GM23338 (cell line): ENCODE measurements at regions not wholly inside any gene's neighbourhood (a gene's known extent, or its start where the extent isn't known, plus 50 kb on each side); places are given as distances from the start of the nearest gene placed in this dataset.

ENCODE experiments used
- ATAC-seq: fragments of 200-7000 bp; cut with Tn5 transposase; 3 replicates; pipeline ENCODE4 v1.9.1; 2020
- DNase-seq: peaks from one replicate; pipeline ENCODE4 v3.0.0-alpha.2; 2015; ENCODE audit warnings: low spot score
- H2AFZ ChIP-seq: fragments of 200-600 bp; sonication (generic); 2 replicates; pipeline ENCODE4 v1.8.0; 2016; ENCODE audit warnings: antibody characterized with exemption, mild to moderate bottlenecking, moderate library complexity
- H3F3A ChIP-seq: fragments of 200-600 bp; sonication (generic); replicated peaks from 2 replicates; pipeline ENCODE4 v1.8.0; 2017; ENCODE audit warnings: antibody characterized with exemption, mixed run types, low read depth
- H3K27ac ChIP-seq: fragments of 200-600 bp; sonication (generic); 2 replicates; pipeline ENCODE4 v1.6.1; 2016; ENCODE audit warnings: low read depth
- H3K27me3 ChIP-seq: fragments of 200-600 bp; sonication (generic); 2 replicates; pipeline ENCODE4 v1.8.0; 2016; ENCODE audit warnings: mild to moderate bottlenecking, mixed run types, moderate library complexity; ENCODE audit not compliant: insufficient read depth
- H3K36me3 ChIP-seq: fragments of 200-600 bp; sonication (generic); 2 replicates; pipeline ENCODE4 v1.8.0; 2016; ENCODE audit warnings: mild to moderate bottlenecking; ENCODE audit not compliant: insufficient read depth
- H3K4me1 ChIP-seq: fragments of 200-600 bp; sonication (generic); 2 replicates; pipeline ENCODE4 v1.8.0; 2016; ENCODE audit warnings: mild to moderate bottlenecking, moderate library complexity; ENCODE audit not compliant: insufficient read depth
- H3K4me2 ChIP-seq: fragments of 200-600 bp; sonication (generic); 2 replicates; pipeline ENCODE4 v1.7.1; 2017; ENCODE audit warnings: mixed run types
- H3K4me3 ChIP-seq: fragments of 200-600 bp; sonication (generic); 2 replicates; pipeline ENCODE4 v1.6.1; 2016; ENCODE audit warnings: mixed run types
- H3K79me2 ChIP-seq: fragments of 200-600 bp; sonication (generic); replicated peaks from 2 replicates; pipeline ENCODE4 v1.8.0; 2017; ENCODE audit warnings: mild to moderate bottlenecking; ENCODE audit not compliant: insufficient read depth
- H3K9me2 ChIP-seq: fragments of 200-600 bp; sonication (generic); 2 replicates; pipeline ENCODE4 v1.8.0; 2017; ENCODE audit not compliant: insufficient read depth
- H4K20me1 ChIP-seq: fragments of 200-600 bp; sonication (generic); replicated peaks from 2 replicates; pipeline ENCODE4 v1.8.0; 2017; ENCODE audit warnings: mild to moderate bottlenecking; ENCODE audit not compliant: insufficient read depth
- H3K27ac Mint-ChIP-seq: 2 replicates; pipeline ENCODE4 v1.8.0; 2020; ENCODE audit warnings: inconsistent platforms, mild to moderate bottlenecking, moderate library complexity, mixed read lengths
- H3K27me3 Mint-ChIP-seq: 3 replicates; pipeline ENCODE4 v1.8.0; 2022; ENCODE audit warnings: low read depth, mild to moderate bottlenecking, moderate library complexity, mixed read lengths, inconsistent platforms; ENCODE audit not compliant: insufficient read depth, poor library complexity
- H3K36me3 Mint-ChIP-seq: 3 replicates; pipeline ENCODE4 v1.8.0; 2021; ENCODE audit warnings: low read depth, mild to moderate bottlenecking, inconsistent platforms, moderate library complexity, mixed read lengths
- H3K4me1 Mint-ChIP-seq: 3 replicates; pipeline ENCODE4 v1.8.0; 2020; ENCODE audit warnings: mild to moderate bottlenecking, inconsistent platforms, mixed read lengths
- H3K4me3 Mint-ChIP-seq: 3 replicates; pipeline ENCODE4 v1.8.0; 2021; ENCODE audit warnings: moderate library complexity, mild to moderate bottlenecking, inconsistent platforms, mixed read lengths
- H3K9me3 Mint-ChIP-seq: 3 replicates; pipeline ENCODE4 v1.8.0; 2020; ENCODE audit warnings: moderate library complexity, mild to moderate bottlenecking, inconsistent platforms, mixed read lengths
- CREB1 ChIP-seq: fragments of 250-450 bp; sonication (Bioruptor Pico); IDR thresholded peaks from 2 replicates; pipeline ENCODE4 v1.5.0; 2020; ENCODE audit warnings: low read depth, mild to moderate bottlenecking, moderate library complexity
- CTCF ChIP-seq, 2 experiments: fragments of 200-600 bp in 1 of 2; sonication (generic) in 1 of 2; conservative IDR thresholded peaks; 2 replicates each; pipeline versions ENCODE4 v1.5.1 to v1.6.1; 2016 to 2017; ENCODE audit warnings: antibody characterized with exemption in 2 of 2, low read depth in 2 of 2, mild to moderate bottlenecking in 2 of 2, moderate library complexity in 1 of 2
- ETS1 ChIP-seq: IDR thresholded peaks from 2 replicates; pipeline ENCODE4 v1.6.1; 2016; ENCODE audit warnings: antibody characterized with exemption
- EZH2 ChIP-seq: fragments of 200-600 bp; sonication (generic); IDR thresholded peaks from one replicate; pipeline ENCODE4 v1.8.0; 2017; ENCODE audit warnings: antibody characterized with exemption, mild to moderate bottlenecking, low read depth; ENCODE audit not compliant: unreplicated experiment
- EZH2phosphoT487 ChIP-seq: fragments of 200-600 bp; sonication (generic); IDR thresholded peaks from one replicate; pipeline ENCODE4 v1.8.1; 2018; ENCODE audit warnings: antibody characterized with exemption; ENCODE audit not compliant: unreplicated experiment
- JUNB ChIP-seq: IDR thresholded peaks from one replicate; pipeline ENCODE4 v1.6.1; 2016; ENCODE audit warnings: antibody characterized with exemption; ENCODE audit not compliant: unreplicated experiment
- NANOG ChIP-seq: IDR thresholded peaks from 2 replicates; pipeline ENCODE4 v1.6.1; 2016; ENCODE audit warnings: antibody characterized with exemption, borderline replicate concordance
- POLR2AphosphoS5 ChIP-seq: IDR thresholded peaks from 2 replicates; pipeline ENCODE4 v1.6.1; 2016; ENCODE audit warnings: antibody characterized with exemption, low read depth
- REST ChIP-seq: IDR thresholded peaks from one replicate; pipeline ENCODE4 v1.6.1; 2018; ENCODE audit warnings: antibody characterized with exemption; ENCODE audit not compliant: unreplicated experiment
- STAT1 ChIP-seq: IDR thresholded peaks from one replicate; pipeline ENCODE4 v1.6.1; 2016; ENCODE audit warnings: antibody characterized with exemption; ENCODE audit not compliant: unreplicated experiment
- ZNF114 ChIP-seq: fragments of 250-450 bp; sonication (Bioruptor Pico); IDR thresholded peaks from 2 replicates; pipeline ENCODE4 v1.5.0; 2020; ENCODE audit warnings: mild to moderate bottlenecking, moderate library complexity
- ZNF331 ChIP-seq: fragments of 250-450 bp; sonication (Bioruptor Pico); IDR thresholded peaks from 2 replicates; pipeline ENCODE4 v1.5.0; 2020; ENCODE audit warnings: low read depth, mild to moderate bottlenecking, moderate library complexity
- ZNF462 ChIP-seq: fragments of 250-450 bp; sonication (Bioruptor Pico); IDR thresholded peaks from 2 replicates; pipeline ENCODE4 v1.5.0; 2020; ENCODE audit warnings: mild to moderate bottlenecking, moderate library complexity

- no peak overlapping the region for H3K27ac ChIP-seq
- H3K36me3 Mint-ChIP-seq = peaks cover 18% of the 10 kb centered on the region
- H3K27me3 Mint-ChIP-seq = no peaks in the 10 kb centered on the region
- H3K4me1 Mint-ChIP-seq = peaks cover 18% of the 10 kb centered on the region
- no peaks in the 10 kb centered on the region for H3K79me2 ChIP-seq
- DNase-seq = no peak
- no peak for TF ChIP-seq EZH2phosphoT487
- no peak for TF ChIP-seq ZNF114 (CRISPR knock-in tag)
- no peak for TF ChIP-seq ZNF331 (CRISPR knock-in tag)
- no peak for TF ChIP-seq REST
- no peak for TF ChIP-seq STAT1
- no peak for TF ChIP-seq ETS1
- TF ChIP-seq CREB1 (CRISPR knock-in tag) = no peak
- TF ChIP-seq CTCF (conservative IDR thresholded peaks at IDR 0.05; ENCODE audit: low read depth in 2 of 2) = no peak
- TF ChIP-seq POLR2AphosphoS5 = no peak
- no peak for TF ChIP-seq EZH2
- TF ChIP-seq NANOG = no peak
- no peak for TF ChIP-seq ZNF462 (CRISPR knock-in tag)
- no peak for TF ChIP-seq JUNB
- H3F3A ChIP-seq = no peaks in the 10 kb centered on the region
- peaks cover 23% of the 10 kb centered on the region for H3K9me3 Mint-ChIP-seq
- no peaks in the 10 kb centered on the region; the same call in 1 of the 2 replicates for H3K9me2 ChIP-seq
- no peak overlapping the region; the same call in 1 of the 2 replicates for H2AFZ ChIP-seq
- no peak overlapping the region for H3K4me3 ChIP-seq
- H3K4me2 ChIP-seq = no peak overlapping the region
- H3K27ac Mint-ChIP-seq = no peak overlapping the region
- no peak overlapping the region for H3K4me3 Mint-ChIP-seq
- no peaks in the 10 kb centered on the region for H4K20me1 ChIP-seq
- no peak for ATAC-seq
- H3K27me3 ChIP-seq = no peaks in the 10 kb centered on the region
- H3K4me1 ChIP-seq = peaks cover 9% of the 10 kb centered on the region
- no peaks in the 10 kb centered on the region; the same call in 1 of the 2 replicates for H3K36me3 ChIP-seq
Measured at GRCh38 chr10:21399392-21400035, 126.0 kb downstream of the SKIDA1 start.
